Fibroblast of gingiva (primary cell): ENCODE measurements at regions not wholly inside any gene's neighbourhood (a gene's known extent, or its start where the extent isn't known, plus 50 kb on each side); places are given as distances from the start of the nearest gene placed in this dataset.

Experiments used
- DNase-seq: peaks from one replicate; pipeline ENCODE4 v3.0.0-alpha.2; 2011; ENCODE audit warnings: low read depth

DNA sequence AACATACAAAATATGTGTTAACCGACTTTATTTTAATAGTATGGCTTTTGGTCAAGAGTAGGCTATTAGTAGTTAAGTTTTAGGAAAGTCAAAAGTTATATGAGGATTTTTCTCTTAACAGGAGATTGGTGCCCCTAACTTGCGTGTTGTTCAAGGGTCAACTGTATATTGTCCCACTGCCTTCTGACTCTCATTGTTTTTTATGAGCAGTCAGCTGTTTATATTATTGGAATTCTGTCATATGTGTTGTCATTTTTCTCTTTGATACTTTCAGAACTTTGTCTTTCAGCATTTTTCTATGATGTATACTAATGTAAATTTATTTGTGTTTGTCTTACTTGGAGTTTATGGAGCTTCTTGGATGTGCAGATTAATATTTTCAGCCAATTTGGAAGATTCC is 142.1 kb upstream of the CMC1 start:
- DNase-seq = no peak

DNA sequence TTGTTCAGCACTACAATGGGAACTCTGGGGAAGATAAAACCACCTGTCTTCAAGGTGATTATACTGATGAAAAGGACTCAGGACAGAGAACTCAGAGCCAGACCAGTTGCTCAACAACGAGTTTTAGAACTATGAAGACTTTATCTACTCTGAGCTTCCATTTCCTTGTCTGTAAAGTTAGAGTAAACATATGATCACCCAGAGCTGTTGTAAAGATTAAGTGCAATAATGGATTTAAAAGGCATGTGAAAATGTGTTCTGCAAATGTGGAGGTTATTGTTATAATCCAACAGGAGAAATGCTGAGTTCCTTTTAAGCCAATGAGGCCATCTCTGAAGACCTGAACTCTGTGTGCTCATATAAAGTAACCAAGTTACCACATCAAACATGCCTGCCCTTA is 139.7 kb upstream of the CMC1 start:
- DNase-seq = no peak

DNA sequence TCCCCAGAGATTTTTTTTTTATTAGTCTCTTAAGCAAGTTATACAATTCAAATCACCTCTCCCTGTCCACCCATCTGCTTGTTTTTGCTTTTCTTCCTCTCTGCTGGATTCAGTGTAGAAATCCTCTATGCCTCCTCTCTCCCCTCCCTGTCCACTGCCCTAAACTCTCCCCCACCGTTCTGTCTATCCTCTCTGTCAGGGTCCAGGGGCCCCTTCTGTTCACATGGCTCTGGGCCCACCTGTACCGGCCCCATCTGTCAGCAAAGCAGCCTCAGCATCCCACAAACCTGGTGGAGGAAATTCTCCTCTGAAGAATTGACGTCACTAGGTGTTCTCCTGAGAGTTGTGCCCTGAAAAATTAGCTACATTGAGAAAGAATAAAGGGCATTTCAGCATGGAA is 137.6 kb upstream of the CMC1 start:
- DNase-seq = no peak

DNA sequence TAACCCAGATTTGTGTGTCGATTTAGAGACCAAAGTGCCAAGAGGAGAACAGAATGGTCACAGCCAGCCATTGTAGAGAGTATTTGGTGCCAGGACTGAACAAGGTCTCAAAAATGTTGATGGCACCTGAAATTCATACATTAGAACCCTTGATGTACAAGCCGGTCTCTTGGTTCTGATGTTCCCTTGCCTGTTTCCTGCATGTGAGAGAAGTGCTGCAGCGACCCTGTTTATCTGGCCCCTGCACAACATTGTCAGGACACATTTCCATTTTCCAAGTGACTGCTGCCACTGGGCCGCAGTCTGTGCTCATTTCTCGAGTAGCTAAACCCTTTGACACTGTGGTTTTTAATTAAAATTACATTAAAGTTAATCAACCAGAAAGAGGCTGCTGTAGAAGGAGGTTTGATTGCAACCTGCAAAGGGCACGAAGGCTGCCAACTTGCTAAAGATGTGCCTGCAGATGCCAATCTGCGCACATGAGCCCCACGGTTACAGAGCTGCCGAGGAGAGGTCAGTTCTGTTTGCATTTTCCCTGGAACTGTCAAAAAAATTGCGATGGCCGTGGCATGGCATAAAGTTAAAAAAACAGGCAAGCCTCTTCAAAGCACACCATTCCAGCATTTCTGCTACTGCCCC is 136.4 kb upstream of the CMC1 start:
- no peak for DNase-seq

DNA sequence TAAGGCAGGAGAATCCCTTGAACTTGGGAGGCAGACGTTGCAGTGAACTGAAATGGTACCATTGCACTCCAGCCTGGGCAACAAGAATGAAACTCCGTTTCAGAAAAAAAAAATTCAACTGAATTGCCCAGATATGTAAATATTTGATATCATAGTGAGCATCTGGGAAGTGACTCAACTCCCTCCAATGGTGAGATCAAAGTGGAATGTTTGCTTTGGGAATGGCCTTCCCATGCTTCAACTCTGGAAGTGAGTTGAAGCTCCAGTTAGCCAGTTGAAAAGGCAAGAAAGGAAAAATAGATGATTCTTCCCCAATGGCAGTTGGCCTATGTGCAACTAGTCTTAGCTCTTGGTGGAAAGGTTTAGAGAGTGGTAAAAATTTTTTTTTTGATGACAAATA is 131.6 kb upstream of the CMC1 start:
- no peak for DNase-seq

DNA sequence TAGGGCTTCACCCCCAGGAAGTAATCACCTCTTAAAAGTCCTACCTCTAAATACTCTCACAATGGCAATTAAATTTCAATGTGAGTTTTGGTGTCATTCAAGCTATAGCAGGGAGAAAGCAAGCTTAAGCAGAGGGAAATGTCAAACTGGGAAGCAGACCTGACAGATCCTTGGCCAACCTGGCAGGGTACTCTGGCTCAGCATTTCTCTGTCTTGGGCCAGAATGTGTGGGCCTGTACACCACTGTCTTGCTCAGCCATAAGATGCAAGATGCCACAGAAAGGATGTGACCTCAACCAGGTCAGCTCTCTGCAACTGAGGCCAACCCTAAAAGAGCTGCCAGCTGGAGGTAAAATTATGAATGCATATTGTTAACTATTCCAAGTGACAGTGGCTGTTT is 130.6 kb upstream of the CMC1 start:
- no peak for DNase-seq

DNA sequence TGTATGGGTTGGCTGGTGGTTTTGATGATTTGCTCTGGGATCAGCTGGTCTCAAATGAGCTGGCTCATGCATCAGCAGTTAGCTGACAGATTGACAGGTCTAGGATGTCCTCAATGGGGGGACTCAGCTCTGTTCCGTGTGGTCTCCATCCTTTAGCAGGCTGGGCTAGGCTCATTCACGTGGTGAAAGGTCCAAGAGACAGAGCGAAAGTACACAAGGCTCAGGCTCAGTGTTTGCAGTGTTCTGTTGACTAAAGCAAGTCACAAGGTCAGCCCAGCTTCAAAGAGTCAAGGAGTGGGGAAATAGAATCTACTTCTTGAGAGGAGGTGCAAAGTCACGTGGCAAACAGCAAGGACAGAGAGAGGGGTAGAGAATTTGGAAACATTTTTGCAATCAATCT is 126.5 kb upstream of the CMC1 start:
- no peak for DNase-seq

DNA sequence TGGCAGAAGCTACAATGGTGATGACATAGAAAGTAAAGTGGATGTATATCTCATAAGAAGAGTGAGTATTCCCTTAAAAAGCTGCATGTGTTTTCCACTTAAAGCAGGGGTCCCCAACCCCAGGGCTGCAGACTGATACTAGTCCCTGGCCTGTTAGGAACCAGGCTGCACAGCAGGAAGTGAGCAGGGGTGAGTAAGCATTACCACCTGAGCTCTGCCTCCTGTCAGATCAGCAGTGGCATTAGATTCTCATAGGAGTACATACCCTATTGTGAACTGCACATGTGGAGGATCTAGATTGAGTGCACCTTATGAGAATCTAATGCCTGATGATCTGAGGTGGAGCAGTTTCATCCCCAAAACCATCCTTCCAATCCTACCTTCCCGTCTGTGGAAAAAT is 126.1 kb upstream of the CMC1 start:
- DNase-seq = no peak

DNA sequence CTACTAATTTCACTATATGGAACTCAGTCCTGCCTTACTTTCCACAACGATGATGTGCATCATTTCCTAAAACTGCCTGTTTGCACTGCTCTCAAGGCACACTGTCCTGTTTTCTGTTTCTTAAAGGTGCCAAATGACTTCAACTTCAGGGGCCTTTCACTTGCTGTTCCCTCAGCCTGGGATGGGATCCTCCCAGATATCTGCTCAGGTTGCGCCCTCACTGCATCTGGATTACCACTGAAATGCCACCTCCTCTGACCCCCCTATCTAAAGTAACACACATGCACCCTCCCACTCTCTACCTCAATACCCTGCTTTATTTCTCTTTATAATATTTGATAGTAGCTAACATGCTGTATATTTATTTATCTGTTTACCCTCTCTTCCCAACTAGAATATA is 123.8 kb upstream of the CMC1 start:
- DNase-seq = no peak

DNA sequence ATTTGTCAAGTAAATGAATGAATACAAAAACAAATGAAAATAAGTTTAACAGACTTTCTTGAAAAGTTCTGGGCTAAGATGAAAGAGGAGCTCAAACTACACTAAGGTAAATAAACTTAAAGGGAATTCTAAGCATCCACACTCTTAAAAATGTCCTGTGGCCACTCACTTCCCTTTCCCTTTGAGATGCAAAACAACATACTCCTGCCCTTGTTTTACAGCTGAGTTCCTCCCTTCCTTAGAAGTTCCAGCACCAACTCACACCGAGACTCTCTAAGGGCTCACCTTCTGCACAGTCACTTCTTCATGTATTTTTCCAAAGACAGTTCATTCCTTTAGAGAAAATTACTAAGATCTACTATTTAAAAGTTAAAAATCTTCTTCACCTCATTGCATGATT is 123.3 kb upstream of the CMC1 start:
- no peak for DNase-seq

DNA sequence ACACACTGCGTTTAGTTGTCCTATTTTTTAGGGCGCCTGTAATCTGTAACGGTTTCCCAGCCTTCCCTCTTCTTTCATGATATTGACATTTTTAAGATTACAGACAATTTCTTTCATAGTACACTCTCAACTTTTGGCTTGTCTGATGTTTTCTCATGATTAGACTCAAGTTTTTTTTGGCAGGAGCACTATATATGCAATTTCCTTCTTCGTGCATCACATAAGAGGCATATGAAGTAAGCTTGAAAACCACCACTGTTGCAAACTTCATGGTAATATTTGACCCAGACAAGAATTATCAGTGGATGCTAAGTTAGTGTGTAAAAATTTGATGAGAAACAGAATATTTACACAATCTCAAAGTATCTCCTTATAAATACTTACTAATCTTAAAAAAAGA is 119.2 kb upstream of the CMC1 start:
- DNase-seq = peak; percentile 58

DNA sequence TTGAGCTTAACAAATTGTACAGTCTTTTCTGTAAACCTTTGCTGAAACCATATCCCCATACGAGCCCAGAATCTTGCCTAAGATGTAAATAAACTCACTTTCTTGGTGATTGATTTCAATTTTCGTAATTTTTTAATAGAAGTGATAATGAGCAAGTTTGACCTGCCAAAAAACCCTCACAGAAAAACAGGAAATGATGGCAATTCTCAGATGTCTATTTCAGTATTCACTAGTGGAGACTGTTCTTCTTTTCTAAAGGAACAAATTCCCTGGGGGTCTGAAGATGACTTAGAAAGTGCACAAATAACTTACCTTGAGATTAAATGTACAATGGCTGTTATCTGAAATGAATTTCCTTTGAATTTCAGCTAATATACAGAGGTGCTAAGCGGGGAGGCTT is 116.5 kb upstream of the CMC1 start:
- no peak for DNase-seq

DNA sequence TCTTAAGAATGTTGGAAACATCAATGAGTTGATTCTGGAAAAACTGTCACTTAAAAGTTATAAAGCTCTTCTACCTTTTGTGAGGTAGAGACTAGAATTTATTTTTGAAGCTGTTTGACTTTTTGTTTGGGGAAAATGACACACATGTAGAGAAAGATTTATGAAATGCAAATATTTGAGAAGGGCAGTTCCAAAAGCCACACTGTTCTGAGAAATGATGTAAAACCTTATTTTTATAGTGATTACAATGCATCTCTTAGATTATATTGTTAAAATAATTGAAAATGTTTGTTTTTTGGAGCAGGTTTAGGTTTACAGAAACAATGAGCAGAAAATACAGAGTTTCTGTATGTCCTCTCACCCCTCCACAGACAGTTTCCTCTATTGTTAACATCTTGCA is 116.1 kb upstream of the CMC1 start:
- DNase-seq = no peak

DNA sequence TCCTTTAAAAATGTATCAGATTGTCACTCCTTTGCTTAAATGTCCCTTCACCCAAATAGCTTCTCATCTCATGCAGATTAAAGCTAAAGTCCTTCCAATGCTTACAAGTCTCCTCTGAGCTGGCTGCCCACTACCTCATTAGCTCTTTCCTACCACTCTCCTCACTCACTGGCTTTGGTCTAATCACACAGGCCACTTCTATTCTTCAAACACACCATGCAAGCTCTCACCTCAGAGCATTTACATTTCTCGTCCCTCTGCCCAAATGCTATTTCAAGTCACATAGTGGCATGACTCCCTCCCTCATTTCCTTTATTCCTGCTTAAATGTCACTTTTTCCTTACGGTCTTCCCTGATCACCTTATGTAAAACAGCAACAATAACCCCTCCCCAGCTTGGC is 110.6 kb upstream of the CMC1 start:
- DNase-seq = no peak

DNA sequence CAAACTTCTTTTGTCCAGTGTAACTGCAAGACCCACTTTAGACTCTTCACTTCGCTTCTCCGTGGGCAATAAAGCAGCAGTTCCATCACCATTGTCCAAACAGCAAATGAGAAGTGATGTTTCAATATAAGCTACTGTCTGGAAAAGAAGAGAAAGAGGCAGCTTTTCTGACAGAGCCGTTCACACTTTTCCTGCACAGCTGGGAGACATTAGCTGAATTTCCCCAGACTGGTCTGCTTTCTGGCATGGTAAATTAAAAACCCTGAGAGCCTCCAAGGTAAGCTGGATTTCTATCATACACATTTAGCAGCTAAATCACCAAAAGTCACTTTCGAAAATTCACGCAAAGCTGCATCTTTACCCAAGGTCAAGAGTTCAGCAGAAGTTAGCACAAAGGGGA is 108.5 kb upstream of the CMC1 start:
- DNase-seq = no peak

DNA sequence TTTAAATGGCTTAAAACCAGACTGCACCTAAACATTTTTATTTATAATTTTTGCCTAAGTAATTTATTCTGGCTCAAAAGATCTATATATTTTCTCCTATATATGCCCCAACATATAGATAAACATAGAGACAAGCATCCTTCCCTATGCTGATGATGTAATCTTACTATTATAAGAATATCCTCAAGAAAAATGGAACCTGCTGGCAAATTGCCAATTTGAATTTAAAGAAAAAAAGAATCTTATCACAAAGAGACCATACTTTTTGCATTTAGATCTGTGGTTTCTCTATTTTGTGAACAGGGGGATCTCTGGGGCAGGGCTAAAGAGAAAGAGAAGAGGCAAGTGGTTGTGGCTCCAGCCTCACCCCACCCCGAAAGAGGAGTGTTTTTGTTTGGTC is 107.2 kb upstream of the CMC1 start:
- no peak for DNase-seq

DNA sequence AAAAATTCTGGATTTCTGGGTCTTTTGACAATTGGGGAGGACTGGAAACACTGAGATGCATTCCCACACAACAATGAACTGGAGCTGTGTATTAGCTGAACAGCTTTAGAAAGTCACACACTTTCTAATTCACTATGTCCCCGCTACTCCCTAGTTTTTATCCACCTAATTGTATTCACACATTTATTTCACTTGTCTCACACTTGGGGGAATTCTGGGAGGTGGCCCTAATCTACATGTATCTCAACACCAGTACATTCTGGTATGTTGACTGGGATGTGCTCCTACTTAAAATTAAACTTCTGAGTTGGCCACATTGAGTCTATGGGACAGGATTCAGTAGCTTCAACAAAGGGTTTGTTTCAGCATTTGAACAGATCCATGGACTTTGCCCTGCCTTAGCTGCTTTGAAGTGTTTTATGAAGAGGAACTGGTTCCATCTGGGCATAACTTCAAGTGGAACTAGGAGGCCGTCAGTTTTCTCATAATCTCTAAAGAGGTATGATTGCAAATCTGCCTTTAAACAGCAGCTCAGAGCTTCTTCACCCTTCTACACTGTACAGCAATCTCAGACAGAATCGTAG is 106.5 kb upstream of the CMC1 start:
- DNase-seq = no peak

DNA sequence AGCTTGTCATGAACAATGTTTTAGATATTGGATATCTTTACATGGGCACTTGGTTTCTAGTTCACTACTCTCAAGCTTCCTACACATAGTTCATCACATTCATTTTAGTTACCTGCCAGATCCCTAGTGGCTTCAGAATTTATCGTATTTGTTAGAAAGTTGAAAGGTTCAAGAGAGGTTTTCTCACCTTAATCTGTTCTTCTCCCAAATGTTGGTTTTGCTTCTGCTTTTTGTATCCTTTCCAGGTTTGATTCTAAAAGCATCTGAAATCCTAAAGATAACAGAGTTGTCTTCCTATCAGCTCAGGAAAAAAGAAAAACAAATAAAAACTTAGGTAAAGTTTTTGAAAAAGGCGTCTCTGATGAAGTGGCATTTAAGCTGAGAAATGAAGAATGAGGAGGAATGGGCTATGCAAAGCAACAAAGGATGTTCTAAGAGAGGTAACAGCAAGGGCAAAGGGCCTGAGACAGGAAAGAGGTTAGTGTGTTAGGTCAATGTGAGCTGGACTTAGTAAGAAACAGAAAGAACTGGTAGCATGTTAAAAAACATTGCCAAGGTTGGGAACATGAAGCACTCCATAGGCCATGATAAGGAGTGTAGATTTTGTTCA is 104.7 kb upstream of the CMC1 start:
- no peak for DNase-seq

DNA sequence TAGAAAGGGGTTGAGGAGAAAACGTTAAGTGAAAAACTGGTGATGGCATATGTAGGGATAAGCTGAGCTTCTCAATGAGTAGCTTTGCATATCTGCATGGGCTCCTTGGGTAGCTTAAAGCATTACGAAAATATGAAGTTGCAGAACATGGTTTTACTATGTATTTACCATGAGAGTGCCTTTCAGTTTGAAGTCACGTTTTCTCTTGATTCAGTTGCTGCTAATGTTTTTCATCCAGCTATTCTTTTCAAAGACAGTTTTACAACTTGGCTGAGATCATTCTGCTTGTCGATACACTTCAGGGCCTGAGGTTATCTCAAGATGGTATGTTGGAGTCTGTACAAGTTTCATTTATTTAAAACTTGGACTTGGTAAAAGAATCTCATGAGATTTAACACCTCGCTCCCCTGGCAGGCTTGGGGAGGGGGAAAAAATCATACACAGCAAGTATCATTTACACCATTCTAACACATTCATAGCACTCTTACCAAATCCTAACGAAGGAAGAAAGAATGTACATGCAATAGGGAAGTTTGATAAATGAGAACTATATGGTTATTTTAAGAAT is 103.3 kb upstream of the CMC1 start:
- DNase-seq = no peak

DNA sequence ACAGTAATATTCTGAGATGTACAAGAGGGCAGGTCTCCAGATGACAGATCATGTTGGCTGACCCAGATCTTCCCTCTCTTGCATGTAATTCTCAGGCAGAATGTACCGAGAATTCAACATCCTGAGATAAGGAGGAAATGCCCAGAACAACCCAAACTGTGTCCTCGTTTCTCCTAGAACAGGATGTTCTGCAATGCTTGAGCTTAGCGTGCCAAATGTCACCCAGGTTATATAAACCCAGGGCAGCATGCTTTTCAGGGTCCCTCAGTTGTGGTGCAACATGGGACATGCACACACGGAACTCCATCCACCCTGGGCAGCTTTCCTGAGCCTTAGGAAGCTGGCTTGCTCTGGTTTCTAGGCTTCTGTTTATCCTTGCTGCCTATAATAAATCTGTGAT is 102.1 kb upstream of the CMC1 start:
- no peak for DNase-seq

DNA sequence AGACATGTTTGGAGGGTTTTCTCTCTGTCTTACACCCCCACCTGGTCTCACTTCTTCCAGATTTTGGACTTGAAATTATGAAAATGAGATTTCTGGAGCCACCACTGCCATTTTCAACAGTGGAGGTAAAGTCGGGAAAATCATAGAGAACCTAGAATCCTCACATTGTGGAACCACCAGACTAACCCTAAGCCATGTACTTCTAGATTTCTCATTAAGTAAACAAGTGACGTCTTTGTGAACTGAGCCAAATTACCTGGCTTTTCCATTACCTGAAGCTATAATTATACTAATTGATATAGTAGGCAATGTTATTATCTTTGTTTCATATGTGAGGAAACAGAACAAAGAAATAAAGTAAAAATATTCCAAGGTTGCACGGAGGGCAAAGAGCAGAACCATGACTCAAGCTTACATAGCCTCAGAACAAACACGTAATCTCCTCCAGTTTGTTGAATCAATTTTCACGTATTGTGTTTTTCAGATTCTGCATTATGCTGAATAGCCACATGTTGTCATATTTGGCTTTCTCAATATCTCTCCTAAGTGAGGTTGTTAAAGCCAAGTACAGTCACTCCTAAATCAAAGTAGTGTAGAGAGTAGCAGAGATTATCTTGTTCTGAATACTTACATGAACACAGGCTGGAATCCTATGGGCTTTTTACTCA is 101.3 kb upstream of the CMC1 start:
- no peak for DNase-seq

DNA sequence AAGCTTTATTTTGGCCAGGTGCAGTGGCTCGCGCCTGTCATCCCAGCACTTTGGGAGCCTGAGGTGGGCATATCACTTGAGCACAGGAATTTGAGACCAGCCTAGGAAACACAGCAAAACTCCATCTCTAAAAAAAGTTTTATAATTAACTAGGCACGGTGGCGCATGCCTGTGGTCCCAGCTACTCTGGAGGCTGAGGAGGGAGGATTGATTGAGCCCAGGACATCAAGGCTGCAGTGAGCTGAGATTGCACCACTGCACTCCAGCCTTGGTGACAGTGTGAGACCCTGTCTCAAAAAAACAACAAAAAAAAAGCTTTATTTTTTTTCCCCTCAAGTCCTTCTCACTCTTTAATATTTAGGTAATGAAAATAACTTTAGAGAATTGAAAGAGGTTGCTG is 100.8 kb upstream of the CMC1 start:
- no peak for DNase-seq

DNA sequence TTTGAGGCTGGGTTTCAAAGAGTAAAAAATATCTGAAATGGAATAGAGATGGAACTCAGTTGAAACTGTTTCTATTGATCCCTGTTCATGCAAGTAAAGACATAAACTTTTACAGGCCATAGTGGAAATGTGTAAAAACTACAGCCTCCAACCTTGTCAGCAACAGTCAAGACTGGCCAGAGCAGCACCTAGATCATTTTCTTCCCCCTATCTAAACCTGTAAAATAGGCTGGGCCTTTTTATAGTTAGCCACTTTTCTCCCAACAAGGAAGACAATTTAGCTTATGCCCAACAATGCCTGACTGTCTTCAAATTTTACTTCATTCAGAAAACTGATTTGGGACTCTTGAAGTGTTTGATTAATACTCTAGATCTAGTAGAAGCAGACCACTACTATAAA is 91.5 kb upstream of the CMC1 start:
- no peak for DNase-seq
